ENCODE measurements at regions not wholly inside any gene's neighbourhood (a gene's known extent, or its start where the extent isn't known, plus 50 kb on each side); places are given as distances from the start of the nearest gene placed in this dataset.

- Histone ChIP-seq H3K36me3 (ENCODE audit: insufficient read depth, low read length) (no peaks in the 10 kb centered on the region), H3F3A (ENCODE audit: insufficient read depth, low read length, poor library complexity, severe bottlenecking) (no peaks in the 10 kb centered on the region), H3K9me2 (ENCODE audit: insufficient read depth, low read length) (no peaks in the 10 kb centered on the region), H3K4me2 (ENCODE audit: low read length) (no peak overlapping the region), H3K4me3 (ENCODE audit: low read length) (no peak overlapping the region), H2AFZ (ENCODE audit: low read depth, low read length) (no peak overlapping the region), H3K9me3 (ENCODE audit: low read length) (no peaks in the 10 kb centered on the region), H3K79me2 (replicated peaks; ENCODE audit: insufficient read depth, low read length) (no peaks in the 10 kb centered on the region), H3K27me3 (ENCODE audit: insufficient read depth, low read depth, low read length) (no peaks in the 10 kb centered on the region), H3K27ac (ENCODE audit: low read length) (no peak overlapping the region), H3K9ac (ENCODE audit: low read length) (no peak overlapping the region), H4K20me1 (ENCODE audit: insufficient read depth) (no peaks in the 10 kb centered on the region)
- TF ChIP-seq, protein P1, sequence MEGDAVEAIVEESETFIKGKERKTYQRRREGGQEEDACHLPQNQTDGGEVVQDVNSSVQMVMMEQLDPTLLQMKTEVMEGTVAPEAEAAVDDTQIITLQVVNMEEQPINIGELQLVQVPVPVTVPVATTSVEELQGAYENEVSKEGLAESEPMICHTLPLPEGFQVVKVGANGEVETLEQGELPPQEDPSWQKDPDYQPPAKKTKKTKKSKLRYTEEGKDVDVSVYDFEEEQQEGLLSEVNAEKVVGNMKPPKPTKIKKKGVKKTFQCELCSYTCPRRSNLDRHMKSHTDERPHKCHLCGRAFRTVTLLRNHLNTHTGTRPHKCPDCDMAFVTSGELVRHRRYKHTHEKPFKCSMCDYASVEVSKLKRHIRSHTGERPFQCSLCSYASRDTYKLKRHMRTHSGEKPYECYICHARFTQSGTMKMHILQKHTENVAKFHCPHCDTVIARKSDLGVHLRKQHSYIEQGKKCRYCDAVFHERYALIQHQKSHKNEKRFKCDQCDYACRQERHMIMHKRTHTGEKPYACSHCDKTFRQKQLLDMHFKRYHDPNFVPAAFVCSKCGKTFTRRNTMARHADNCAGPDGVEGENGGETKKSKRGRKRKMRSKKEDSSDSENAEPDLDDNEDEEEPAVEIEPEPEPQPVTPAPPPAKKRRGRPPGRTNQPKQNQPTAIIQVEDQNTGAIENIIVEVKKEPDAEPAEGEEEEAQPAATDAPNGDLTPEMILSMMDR (IDR thresholded peaks at IDR 0.05; ENCODE audit: poor library complexity, severe bottlenecking), result no peak
- TF ChIP-seq SMC3 (conservative IDR thresholded peaks at IDR 0.05; ENCODE audit: poor library complexity), result no peak
- TF ChIP-seq, protein P2, sequence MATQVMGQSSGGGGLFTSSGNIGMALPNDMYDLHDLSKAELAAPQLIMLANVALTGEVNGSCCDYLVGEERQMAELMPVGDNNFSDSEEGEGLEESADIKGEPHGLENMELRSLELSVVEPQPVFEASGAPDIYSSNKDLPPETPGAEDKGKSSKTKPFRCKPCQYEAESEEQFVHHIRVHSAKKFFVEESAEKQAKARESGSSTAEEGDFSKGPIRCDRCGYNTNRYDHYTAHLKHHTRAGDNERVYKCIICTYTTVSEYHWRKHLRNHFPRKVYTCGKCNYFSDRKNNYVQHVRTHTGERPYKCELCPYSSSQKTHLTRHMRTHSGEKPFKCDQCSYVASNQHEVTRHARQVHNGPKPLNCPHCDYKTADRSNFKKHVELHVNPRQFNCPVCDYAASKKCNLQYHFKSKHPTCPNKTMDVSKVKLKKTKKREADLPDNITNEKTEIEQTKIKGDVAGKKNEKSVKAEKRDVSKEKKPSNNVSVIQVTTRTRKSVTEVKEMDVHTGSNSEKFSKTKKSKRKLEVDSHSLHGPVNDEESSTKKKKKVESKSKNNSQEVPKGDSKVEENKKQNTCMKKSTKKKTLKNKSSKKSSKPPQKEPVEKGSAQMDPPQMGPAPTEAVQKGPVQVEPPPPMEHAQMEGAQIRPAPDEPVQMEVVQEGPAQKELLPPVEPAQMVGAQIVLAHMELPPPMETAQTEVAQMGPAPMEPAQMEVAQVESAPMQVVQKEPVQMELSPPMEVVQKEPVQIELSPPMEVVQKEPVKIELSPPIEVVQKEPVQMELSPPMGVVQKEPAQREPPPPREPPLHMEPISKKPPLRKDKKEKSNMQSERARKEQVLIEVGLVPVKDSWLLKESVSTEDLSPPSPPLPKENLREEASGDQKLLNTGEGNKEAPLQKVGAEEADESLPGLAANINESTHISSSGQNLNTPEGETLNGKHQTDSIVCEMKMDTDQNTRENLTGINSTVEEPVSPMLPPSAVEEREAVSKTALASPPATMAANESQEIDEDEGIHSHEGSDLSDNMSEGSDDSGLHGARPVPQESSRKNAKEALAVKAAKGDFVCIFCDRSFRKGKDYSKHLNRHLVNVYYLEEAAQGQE (IDR thresholded peaks at IDR 0.05; ENCODE audit: borderline replicate concordance), result no peak
Observed at GRCh38 chr3:5504135-5504534, 316.6 kb downstream of the EDEM1 start.

GRCh38 chr3:5505163-5505562 is 317.7 kb downstream of the EDEM1 start:
- H3K27me3 ChIP-seq (ENCODE audit: insufficient read depth, low read depth, low read length), result no peaks in the 10 kb centered on the region
- H3K36me3 ChIP-seq (ENCODE audit: insufficient read depth, low read length), result no peaks in the 10 kb centered on the region
- H3K4me2 ChIP-seq (ENCODE audit: low read length), result no peak overlapping the region
- no peaks in the 10 kb centered on the region for H3F3A ChIP-seq (ENCODE audit: insufficient read depth, low read length, poor library complexity, severe bottlenecking)
- no peaks in the 10 kb centered on the region for H3K79me2 ChIP-seq (replicated peaks; ENCODE audit: insufficient read depth, low read length)
- H3K9ac ChIP-seq (ENCODE audit: low read length), result no peak overlapping the region
- no peaks in the 10 kb centered on the region for H3K9me3 ChIP-seq (ENCODE audit: low read length)
- no peak overlapping the region for H2AFZ ChIP-seq (ENCODE audit: low read depth, low read length)
- no peak overlapping the region for H3K4me3 ChIP-seq (ENCODE audit: low read length)
- TF ChIP-seq EP300 (conservative IDR thresholded peaks at IDR 0.05; ENCODE audit: poor library complexity, severe bottlenecking), result no peak
- TF ChIP-seq SMC3 (conservative IDR thresholded peaks at IDR 0.05; ENCODE audit: poor library complexity), result no peak
- TF ChIP-seq, protein P1 (IDR thresholded peaks at IDR 0.05; ENCODE audit: poor library complexity, severe bottlenecking), result no peak
- no peak for TF ChIP-seq EZH2 (IDR thresholded peaks at IDR 0.05; ENCODE audit: borderline replicate concordance, insufficient read depth, low read length, poor library complexity, severe bottlenecking)
- no peak for TF ChIP-seq POLR2AphosphoS5 (IDR thresholded peaks at IDR 0.05)
- no peak for TF ChIP-seq MXI1 (conservative IDR thresholded peaks at IDR 0.05; ENCODE audit: poor library complexity, severe bottlenecking)
- TF ChIP-seq, protein P2 (IDR thresholded peaks at IDR 0.05; ENCODE audit: borderline replicate concordance), result no peak
- no peak overlapping the region for H3K27ac ChIP-seq (ENCODE audit: low read length)
- no peaks in the 10 kb centered on the region for H4K20me1 ChIP-seq (ENCODE audit: insufficient read depth)
- no peaks in the 10 kb centered on the region for H3K9me2 ChIP-seq (ENCODE audit: insufficient read depth, low read length)
